GM12873 (cell line): ENCODE measurements at regions not wholly inside any gene's neighbourhood (a gene's known extent, or its start where the extent isn't known, plus 50 kb on each side); places are given as distances from the start of the nearest gene placed in this dataset.

Experiments
- TF ChIP-seq, protein P1 (sequence below): IDR thresholded peaks from 2 replicates; pipeline ENCODE4 v1.5.1; 2012; ENCODE audit warnings: low read depth, mild to moderate bottlenecking, moderate library complexity, low read length, control low read depth; ENCODE audit not compliant: insufficient read depth; ENCODE audit errors: missing control alignments

DNA sequence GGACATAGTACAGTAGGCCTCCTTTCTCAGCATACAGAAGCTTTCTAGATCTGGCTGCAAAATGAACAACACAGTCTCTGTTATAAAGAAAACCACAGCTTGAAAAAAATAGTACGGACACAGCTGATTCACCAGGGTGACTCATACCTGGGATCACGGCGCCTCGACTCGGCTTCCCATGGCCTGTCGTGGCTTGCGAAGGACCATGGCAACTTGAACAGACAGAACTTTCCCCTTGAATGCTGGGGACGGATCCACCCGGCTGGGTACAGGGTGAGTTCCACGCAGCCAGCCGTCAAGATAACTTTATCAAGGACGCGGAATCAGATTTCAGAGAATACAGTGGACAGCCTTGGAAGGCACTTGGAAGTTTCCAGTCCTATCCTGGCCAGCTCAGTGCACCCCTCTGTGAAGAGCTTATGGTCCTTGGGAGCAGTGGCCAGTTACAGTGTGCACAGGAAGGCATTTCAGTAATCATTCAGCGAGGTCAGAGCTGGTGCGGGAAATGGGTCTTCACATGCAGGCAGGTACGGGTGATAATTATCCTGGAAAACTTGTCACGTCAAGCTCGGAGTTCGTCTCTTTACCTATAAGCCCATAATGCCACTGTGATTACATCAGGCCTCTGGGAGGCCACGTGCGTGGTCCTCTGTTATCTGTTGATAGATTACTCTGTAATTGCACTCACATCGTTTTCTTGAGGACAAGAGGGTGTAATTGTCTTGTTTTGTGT, 57.9 kb upstream of the MAF start:
- TF ChIP-seq, protein P1, sequence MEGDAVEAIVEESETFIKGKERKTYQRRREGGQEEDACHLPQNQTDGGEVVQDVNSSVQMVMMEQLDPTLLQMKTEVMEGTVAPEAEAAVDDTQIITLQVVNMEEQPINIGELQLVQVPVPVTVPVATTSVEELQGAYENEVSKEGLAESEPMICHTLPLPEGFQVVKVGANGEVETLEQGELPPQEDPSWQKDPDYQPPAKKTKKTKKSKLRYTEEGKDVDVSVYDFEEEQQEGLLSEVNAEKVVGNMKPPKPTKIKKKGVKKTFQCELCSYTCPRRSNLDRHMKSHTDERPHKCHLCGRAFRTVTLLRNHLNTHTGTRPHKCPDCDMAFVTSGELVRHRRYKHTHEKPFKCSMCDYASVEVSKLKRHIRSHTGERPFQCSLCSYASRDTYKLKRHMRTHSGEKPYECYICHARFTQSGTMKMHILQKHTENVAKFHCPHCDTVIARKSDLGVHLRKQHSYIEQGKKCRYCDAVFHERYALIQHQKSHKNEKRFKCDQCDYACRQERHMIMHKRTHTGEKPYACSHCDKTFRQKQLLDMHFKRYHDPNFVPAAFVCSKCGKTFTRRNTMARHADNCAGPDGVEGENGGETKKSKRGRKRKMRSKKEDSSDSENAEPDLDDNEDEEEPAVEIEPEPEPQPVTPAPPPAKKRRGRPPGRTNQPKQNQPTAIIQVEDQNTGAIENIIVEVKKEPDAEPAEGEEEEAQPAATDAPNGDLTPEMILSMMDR, result no peak

DNA sequence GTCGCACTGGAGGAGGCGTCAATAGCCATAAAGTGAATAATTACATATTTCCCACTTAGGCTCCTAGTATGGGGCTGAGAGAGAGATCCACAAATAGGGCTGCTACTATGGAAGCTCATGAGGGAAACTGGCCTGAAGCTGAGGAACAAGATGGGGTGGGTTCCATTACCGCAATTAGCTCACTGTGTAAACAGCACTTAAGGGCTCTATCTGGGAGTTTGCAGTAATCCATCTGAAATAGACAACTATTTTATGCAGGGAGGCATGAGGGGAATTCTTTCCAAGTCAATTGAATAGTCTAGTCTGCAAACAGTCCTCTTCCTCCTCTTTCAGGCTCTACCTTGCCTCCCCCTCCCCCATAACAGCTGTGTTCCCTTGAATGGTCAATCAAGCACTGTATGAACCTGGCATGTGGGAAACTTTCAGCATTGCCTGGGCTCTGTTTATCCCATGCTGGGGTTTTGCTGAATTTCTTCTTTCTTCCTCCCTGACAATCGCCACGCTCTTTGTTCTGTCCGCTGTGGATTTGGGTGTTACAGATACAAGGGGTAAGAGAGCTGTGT, 56.1 kb upstream of the MAF start:
- TF ChIP-seq, protein P1, result no peak

DNA sequence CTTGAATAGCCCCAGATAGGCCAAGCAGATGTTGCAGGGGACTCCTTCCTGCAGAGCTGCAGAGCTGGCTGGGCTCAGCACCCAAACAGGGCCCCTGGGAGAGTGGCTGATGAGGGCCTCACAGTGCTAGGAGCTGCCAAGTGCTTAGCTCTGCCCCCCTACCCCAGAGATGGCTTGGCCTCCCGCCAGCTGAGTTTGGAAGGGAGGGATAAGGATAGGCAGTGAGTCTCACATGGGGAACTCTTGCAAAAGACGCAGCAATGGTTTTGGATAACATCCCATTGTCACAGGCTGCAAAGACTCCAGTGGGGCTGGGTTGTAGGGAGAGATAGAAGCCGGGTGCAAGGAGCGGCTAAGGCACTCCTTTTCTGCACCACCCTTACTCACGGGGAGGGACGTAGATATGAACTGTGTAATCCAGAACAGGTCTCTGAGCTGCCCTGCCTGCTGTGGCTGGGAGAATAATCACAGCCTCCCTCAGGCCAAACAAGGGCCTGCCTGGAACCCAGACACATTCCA, 52.9 kb upstream of the MAF start:
- TF ChIP-seq, protein P1, result no peak

DNA sequence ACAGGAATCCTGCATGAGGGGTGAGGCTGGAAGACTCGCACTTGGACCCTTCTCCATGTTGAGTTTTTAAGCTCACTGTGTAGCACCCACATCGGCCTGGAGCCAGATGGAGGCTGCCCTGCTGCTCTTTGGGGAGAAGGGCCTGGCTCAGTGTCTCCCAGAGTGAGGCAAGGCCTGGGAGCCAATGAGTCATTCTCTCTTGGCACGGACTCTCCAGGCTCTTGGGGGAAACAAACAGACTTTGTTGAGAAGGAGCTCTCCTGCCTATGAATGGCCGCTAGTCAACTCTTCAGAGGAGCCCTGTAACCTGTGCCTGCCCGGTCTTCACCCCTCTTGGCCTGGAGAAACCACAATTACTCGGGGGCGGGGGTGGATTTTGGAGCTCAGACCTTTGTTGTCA, 50.8 kb upstream of the MAF start:
- TF ChIP-seq, protein P1, result no peak
